NB4 (cell line): ENCODE measurements at regions not wholly inside any gene's neighbourhood (a gene's known extent, or its start where the extent isn't known, plus 50 kb on each side); places are given as distances from the start of the nearest gene placed in this dataset.

ENCODE experiments used
- CTCF ChIP-seq: IDR thresholded peaks from one replicate; pipeline ENCODE4 v1.5.1; 2012; ENCODE audit warnings: low read depth, low read length
- MYC ChIP-seq: IDR thresholded peaks from 2 replicates; pipeline ENCODE4 v1.6.1; 2011; ENCODE audit warnings: low read depth, low read length
- POLR2A ChIP-seq: IDR thresholded peaks from 2 replicates; pipeline ENCODE4 v1.6.1; 2011; ENCODE audit warnings: mild to moderate bottlenecking; ENCODE audit not compliant: insufficient read length; ENCODE audit errors: extremely low read depth

GRCh38 chr9:12954441-12954840 lies 179.6 kb downstream of the LURAP1L start:
- TF ChIP-seq POLR2A (no peak), CTCF (no peak), MYC (no peak)
